ENCODE measurements at regions not wholly inside any gene's neighbourhood (a gene's known extent, or its start where the extent isn't known, plus 50 kb on each side); places are given as distances from the start of the nearest gene placed in this dataset.

DNA sequence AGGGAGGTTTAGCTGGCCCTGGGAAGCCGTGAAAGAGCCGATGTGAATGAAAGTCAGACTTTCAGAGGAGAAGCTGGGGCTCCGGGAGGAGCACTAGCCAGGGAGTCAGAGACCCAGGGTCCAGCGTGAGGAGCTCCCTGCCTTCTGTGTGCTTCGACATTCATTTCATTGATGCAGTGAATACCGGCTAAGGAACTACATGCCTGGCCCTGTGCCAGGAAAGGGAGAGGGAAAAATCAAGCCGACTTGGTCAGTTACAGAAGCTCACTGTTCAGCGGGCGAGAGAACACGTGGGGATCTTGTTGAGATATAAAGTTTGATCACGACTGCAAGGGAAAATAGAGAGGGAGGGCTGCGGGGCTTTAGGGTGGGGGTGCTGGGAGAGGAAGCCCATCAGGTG, 76.7 kb upstream of the RUNX3 start:
- TF ChIP-seq CTCF (IDR thresholded peaks at IDR 0.05; ENCODE audit: low read length, missing control alignments): no peak
- DNase-seq (ENCODE audit: low read depth): peak; percentile 54
- H3K4me3 ChIP-seq (replicated peaks; ENCODE audit: low read depth, low read length): no peak overlapping the region

DNA sequence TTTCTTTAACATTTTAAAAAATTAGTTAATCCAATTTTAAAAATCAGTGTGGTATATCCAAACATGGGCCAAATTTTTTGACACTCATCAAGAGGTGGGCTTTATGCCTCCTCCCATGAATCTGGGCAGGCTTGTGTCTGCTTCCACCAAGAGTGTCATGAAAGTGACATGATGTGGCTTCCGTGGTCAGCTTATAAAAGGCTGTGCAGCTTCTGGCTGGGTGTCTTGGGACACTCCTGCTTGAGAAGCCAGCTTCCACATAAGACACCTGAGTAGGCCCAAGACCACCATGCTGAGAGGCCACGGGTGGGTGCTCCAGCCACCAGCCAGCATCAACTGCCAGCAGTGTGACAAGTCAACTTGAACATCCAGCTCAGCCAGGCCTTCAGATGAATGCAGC, 74.3 kb upstream of the RUNX3 start:
- H3K4me3 ChIP-seq (replicated peaks; ENCODE audit: low read depth, low read length): no peak overlapping the region
- TF ChIP-seq CTCF (IDR thresholded peaks at IDR 0.05; ENCODE audit: low read length, missing control alignments): no peak
- no peak for DNase-seq (ENCODE audit: low read depth)

DNA sequence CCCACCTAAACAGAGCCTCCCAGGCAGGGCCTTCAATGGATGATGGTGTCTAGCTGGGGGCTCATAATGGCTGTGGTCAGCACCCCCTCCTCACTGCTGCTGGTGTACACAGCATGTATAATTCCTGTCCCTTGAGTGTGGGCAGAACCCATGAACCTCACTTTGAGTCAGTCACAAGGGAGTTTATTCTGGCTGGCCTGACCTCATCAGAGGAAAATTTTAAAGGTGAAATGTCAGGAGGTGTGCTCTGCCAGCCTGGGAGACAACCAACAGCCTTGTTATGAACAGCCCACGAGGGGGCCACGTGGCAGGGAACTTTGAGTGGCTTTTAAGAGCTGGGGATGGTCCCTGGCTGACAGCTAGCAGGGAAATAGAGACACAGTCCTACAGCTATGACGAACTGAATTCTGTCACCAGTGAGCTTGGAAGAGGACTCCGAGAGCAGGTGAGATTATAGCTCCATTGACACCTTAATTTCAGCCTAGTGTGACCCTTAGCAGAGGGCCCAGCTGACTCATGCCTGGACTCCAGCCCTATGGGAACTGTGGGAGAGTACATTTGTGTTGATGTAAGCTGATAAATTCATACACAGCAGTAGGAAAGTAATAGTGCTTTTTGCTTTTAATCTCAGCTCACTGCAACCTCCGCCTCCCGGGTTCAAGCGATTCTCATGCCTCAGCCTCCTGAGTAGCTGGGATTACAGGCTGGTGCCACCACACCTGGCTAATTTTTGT, 73.5 kb upstream of the RUNX3 start:
- no peak for TF ChIP-seq CTCF (IDR thresholded peaks at IDR 0.05; ENCODE audit: low read length, missing control alignments)
- peak; percentile 40 for DNase-seq (ENCODE audit: low read depth)
- no peak overlapping the region for H3K4me3 ChIP-seq (replicated peaks; ENCODE audit: low read depth, low read length)

DNA sequence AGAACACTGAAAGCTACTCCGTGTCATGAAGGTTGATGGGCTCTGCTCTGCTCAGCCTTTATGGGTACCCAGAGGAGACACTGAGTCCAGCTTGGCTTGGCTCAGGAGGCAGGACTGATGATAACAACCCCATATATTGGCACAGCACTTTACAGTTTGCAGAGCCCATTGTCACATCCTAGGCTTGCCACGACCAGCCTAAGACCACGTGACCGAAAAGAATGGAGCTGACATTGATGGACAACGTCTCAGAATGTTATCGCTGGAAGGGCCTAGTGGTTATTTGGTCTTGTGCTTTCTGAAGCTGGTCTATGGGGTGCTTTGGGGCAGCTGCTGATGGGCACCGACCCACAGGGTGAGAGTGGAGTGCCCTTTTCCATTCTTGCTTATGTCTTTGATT, 72.9 kb upstream of the RUNX3 start:
- no peak for DNase-seq (ENCODE audit: low read depth)
- no peak for TF ChIP-seq CTCF (IDR thresholded peaks at IDR 0.05; ENCODE audit: low read length, missing control alignments)
- no peak overlapping the region for H3K4me3 ChIP-seq (replicated peaks; ENCODE audit: low read depth, low read length)

DNA sequence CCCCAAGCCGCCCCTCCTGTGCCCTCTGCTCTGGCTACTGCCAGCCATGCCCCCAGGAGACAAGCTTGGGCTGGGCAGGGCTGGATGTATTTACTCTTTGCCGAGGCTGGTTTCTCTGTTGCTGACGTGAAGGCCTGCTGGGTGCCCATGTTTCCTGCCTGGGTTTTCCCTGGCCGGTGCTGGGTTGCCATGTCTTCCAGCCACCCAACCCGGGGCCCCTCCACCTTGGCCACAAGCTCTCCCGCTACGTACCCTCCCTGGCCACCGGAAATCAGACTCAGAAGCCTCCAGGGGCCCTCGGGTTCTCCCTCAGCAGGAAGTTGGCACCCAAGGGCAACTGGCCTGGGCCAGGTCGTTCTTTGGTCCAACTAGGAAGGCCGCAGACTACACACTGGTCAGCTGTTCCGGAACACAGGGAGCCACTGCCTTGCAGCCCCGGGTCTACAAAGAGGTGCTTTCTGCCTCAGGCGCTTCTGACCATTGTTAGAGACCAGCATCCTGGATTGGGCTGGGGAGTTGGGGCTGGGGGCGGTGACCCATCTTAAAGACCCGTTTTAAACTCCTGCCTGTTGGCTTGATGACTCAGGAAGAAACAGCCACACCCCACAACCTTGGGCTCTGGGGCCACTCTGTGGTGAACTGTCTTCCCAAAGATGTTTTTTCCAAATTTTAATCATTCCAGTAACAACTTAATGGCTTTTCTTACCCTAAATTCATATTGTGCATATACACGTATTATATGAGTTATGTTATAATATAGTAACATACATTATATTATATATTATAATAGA, 71.2 kb upstream of the RUNX3 start:
- TF ChIP-seq CTCF (IDR thresholded peaks at IDR 0.05; ENCODE audit: low read length, missing control alignments): no peak
- H3K4me3 ChIP-seq (replicated peaks; ENCODE audit: low read depth, low read length): no peak overlapping the region
- DNase-seq (ENCODE audit: low read depth): no peak

GRCh38 chr1:24999906-25000305, 69.8 kb upstream of the RUNX3 start:
- no peak overlapping the region for H3K4me3 ChIP-seq (replicated peaks; ENCODE audit: low read depth, low read length)
- no peak for TF ChIP-seq CTCF (IDR thresholded peaks at IDR 0.05; ENCODE audit: low read length, missing control alignments)
- no peak for DNase-seq (ENCODE audit: low read depth)
